K562 (cell line): ENCODE measurements at regions not wholly inside any gene's neighbourhood (a gene's known extent, or its start where the extent isn't known, plus 50 kb on each side); places are given as distances from the start of the nearest gene placed in this dataset.

Source experiments
- ATF7 ChIP-seq: fragments of 450-650 bp; IDR thresholded peaks from 2 replicates; pipeline ENCODE4 v1.7.1; 2014; ENCODE audit warnings: mild to moderate bottlenecking, moderate library complexity
- EP300 ChIP-seq: IDR thresholded peaks from 2 replicates; pipeline ENCODE4 v1.6.1; 2012; ENCODE audit warnings: low read length, improper control_type of control experiment
- PCBP2 ChIP-seq: fragments of 200-400 bp; formaldehyde crosslinking; IDR thresholded peaks from 2 replicates; pipeline ENCODE4 v1.6.1; 2018; ENCODE audit warnings: low read length, low read depth, mild to moderate bottlenecking, moderate library complexity; ENCODE audit not compliant: poor library complexity, severe bottlenecking
- ZC3H11A ChIP-seq: IDR thresholded peaks from 2 replicates; pipeline ENCODE4 v1.6.1; 2012; ENCODE audit warnings: low read depth, low read length, improper control_type of control experiment
- TF ChIP-seq, protein P1 (sequence below): fragments of 250-450 bp; sonication (Bioruptor Pico); IDR thresholded peaks from 2 replicates; pipeline ENCODE4 v1.5.0; 2021; ENCODE audit warnings: mild to moderate bottlenecking, moderate library complexity
- TF ChIP-seq, protein P2 (sequence below): fragments of 450-650 bp; IDR thresholded peaks from 2 replicates; pipeline ENCODE4 v1.6.1; 2016; ENCODE audit warnings: borderline replicate concordance
- TF ChIP-seq, protein P3 (sequence below): fragments of 200-600 bp; sonication (generic); IDR thresholded peaks from one replicate; pipeline ENCODE4 v1.6.1; 2012; ENCODE audit warnings: mild to moderate bottlenecking, low read depth, low read length, inconsistent platforms

DNA sequence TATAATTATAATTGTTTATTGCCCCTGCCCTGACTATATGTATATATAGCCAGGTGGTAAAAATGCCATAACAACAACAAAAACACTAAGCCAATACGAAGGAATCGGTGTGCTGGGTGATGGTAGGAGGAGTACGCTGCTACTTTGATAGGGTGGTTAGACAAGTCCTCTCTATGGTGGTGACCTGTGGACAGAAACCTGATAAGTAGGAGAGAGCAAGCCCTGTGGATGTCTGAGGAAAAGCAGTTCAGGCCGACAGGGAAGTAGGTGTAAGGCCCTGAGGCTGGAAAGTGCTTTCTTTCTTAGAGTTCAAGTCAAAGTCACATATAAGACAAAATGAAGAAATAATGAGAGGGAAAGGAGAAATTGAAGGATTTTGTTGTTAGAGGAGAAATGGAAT is 823.8 kb upstream of the CELF2 start:
- TF ChIP-seq EP300 = no peak
- TF ChIP-seq, protein P1, sequence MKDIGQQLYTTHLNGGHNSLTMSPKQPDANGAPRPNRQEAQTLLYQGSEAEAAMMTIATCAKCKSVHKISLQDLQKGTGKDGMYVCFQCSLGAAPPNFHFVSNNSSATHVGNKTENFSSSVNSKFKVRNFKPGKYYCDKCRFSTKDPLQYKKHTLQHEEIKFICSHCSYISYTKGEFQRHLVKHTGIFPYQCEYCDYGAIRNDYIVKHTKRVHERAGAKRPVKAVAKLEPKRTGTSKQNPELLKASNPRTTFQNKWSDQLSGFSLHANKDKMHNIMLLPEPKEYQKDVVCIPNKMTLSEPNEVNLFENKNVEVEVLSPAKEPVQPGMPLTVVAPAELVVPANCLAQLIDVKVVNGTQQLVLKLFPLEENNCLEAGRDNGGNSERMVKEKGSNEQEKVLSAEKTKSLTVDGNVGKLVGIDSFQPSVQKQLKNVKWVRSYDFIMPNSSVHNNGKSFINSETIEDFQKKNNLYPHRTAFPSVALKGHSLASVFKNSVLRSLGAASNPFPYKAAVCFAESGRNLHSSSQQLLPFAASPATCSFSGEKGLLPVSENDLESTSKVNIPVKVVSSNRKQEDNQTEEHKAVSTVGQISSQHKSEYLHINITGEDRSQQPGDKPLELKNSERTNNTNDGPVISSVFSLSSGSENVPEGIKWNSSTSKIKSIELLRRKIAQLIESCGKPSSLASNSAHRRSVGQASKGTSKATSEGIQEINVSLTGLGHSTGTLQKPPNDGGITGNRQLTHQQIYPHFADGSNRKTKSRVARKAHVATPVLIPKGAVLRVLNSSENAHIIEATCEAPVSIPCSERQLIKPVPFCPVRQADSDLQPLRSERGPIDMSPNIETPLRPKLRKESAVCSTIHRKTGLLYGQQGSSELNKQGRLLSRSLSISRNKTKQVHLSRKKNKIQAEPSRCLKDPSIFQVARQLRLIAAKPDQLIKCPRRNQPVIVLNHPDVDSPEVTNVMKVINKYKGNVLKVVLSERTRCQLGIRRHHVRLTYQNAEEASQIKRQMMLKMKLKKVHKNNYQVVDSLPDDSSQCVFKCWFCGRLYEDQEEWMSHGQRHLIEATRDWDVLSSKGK (CRISPR knock-in tag) = no peak
- TF ChIP-seq ZC3H11A = no peak
- no peak for TF ChIP-seq ATF7
- TF ChIP-seq, protein P2, sequence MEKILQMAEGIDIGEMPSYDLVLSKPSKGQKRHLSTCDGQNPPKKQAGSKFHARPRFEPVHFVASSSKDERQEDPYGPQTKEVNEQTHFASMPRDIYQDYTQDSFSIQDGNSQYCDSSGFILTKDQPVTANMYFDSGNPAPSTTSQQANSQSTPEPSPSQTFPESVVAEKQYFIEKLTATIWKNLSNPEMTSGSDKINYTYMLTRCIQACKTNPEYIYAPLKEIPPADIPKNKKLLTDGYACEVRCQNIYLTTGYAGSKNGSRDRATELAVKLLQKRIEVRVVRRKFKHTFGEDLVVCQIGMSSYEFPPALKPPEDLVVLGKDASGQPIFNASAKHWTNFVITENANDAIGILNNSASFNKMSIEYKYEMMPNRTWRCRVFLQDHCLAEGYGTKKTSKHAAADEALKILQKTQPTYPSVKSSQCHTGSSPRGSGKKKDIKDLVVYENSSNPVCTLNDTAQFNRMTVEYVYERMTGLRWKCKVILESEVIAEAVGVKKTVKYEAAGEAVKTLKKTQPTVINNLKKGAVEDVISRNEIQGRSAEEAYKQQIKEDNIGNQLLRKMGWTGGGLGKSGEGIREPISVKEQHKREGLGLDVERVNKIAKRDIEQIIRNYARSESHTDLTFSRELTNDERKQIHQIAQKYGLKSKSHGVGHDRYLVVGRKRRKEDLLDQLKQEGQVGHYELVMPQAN = no peak
- no peak for TF ChIP-seq PCBP2
- TF ChIP-seq, protein P3, sequence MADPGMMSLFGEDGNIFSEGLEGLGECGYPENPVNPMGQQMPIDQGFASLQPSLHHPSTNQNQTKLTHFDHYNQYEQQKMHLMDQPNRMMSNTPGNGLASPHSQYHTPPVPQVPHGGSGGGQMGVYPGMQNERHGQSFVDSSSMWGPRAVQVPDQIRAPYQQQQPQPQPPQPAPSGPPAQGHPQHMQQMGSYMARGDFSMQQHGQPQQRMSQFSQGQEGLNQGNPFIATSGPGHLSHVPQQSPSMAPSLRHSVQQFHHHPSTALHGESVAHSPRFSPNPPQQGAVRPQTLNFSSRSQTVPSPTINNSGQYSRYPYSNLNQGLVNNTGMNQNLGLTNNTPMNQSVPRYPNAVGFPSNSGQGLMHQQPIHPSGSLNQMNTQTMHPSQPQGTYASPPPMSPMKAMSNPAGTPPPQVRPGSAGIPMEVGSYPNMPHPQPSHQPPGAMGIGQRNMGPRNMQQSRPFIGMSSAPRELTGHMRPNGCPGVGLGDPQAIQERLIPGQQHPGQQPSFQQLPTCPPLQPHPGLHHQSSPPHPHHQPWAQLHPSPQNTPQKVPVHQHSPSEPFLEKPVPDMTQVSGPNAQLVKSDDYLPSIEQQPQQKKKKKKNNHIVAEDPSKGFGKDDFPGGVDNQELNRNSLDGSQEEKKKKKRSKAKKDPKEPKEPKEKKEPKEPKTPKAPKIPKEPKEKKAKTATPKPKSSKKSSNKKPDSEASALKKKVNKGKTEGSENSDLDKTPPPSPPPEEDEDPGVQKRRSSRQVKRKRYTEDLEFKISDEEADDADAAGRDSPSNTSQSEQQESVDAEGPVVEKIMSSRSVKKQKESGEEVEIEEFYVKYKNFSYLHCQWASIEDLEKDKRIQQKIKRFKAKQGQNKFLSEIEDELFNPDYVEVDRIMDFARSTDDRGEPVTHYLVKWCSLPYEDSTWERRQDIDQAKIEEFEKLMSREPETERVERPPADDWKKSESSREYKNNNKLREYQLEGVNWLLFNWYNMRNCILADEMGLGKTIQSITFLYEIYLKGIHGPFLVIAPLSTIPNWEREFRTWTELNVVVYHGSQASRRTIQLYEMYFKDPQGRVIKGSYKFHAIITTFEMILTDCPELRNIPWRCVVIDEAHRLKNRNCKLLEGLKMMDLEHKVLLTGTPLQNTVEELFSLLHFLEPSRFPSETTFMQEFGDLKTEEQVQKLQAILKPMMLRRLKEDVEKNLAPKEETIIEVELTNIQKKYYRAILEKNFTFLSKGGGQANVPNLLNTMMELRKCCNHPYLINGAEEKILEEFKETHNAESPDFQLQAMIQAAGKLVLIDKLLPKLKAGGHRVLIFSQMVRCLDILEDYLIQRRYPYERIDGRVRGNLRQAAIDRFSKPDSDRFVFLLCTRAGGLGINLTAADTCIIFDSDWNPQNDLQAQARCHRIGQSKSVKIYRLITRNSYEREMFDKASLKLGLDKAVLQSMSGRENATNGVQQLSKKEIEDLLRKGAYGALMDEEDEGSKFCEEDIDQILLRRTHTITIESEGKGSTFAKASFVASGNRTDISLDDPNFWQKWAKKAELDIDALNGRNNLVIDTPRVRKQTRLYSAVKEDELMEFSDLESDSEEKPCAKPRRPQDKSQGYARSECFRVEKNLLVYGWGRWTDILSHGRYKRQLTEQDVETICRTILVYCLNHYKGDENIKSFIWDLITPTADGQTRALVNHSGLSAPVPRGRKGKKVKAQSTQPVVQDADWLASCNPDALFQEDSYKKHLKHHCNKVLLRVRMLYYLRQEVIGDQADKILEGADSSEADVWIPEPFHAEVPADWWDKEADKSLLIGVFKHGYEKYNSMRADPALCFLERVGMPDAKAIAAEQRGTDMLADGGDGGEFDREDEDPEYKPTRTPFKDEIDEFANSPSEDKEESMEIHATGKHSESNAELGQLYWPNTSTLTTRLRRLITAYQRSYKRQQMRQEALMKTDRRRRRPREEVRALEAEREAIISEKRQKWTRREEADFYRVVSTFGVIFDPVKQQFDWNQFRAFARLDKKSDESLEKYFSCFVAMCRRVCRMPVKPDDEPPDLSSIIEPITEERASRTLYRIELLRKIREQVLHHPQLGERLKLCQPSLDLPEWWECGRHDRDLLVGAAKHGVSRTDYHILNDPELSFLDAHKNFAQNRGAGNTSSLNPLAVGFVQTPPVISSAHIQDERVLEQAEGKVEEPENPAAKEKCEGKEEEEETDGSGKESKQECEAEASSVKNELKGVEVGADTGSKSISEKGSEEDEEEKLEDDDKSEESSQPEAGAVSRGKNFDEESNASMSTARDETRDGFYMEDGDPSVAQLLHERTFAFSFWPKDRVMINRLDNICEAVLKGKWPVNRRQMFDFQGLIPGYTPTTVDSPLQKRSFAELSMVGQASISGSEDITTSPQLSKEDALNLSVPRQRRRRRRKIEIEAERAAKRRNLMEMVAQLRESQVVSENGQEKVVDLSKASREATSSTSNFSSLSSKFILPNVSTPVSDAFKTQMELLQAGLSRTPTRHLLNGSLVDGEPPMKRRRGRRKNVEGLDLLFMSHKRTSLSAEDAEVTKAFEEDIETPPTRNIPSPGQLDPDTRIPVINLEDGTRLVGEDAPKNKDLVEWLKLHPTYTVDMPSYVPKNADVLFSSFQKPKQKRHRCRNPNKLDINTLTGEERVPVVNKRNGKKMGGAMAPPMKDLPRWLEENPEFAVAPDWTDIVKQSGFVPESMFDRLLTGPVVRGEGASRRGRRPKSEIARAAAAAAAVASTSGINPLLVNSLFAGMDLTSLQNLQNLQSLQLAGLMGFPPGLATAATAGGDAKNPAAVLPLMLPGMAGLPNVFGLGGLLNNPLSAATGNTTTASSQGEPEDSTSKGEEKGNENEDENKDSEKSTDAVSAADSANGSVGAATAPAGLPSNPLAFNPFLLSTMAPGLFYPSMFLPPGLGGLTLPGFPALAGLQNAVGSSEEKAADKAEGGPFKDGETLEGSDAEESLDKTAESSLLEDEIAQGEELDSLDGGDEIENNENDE = no peak
